BLaER1 treated with 17β-estradiol and CSF1 and Interleukin-3, amounts not matched to agents 10 nM and 100 nM (cell line): ENCODE measurements at regions not wholly inside any gene's neighbourhood (a gene's known extent, or its start where the extent isn't known, plus 50 kb on each side); places are given as distances from the start of the nearest gene placed in this dataset.
A peak's percentile ranks its signal among the peaks of the same experiment; 100 is the strongest.

Experiments used
- H3K27ac ChIP-seq, 11 experiments: shearing (Covaris generic); formaldehyde crosslinking; 2 replicates each; pipeline ENCODE4 v1.8.1; 2022
- H3K27me3 ChIP-seq, 11 experiments: shearing (Covaris generic); formaldehyde crosslinking; 2 replicates each; pipeline ENCODE4 v1.8.1; 2022
- H3K36me3 ChIP-seq, 11 experiments: shearing (Covaris generic); formaldehyde crosslinking; 2 replicates each; pipeline ENCODE4 v1.8.1; 2022
- H3K4me1 ChIP-seq, 10 experiments: shearing (Covaris generic); formaldehyde crosslinking; 2 replicates each; pipeline ENCODE4 v1.8.1; 2022
- H3K4me2 ChIP-seq, 11 experiments: shearing (Covaris generic); formaldehyde crosslinking; 2 replicates each; pipeline ENCODE4 v1.8.1; 2022
- H3K4me3 ChIP-seq, 10 experiments: shearing (Covaris generic); formaldehyde crosslinking; 2 replicates each; pipeline ENCODE4 v1.8.1; 2022
- H3K9ac ChIP-seq, 11 experiments: shearing (Covaris generic); formaldehyde crosslinking; 2 replicates each; pipeline ENCODE4 v1.8.1; 2022
- H3K9me3 ChIP-seq, 11 experiments: shearing (Covaris generic); formaldehyde crosslinking; replicated peaks in 1 of 11; 2 replicates each; pipeline ENCODE4 v1.8.1; 2022
- H4K20me1 ChIP-seq, 11 experiments: shearing (Covaris generic); formaldehyde crosslinking; 2 replicates each; pipeline ENCODE4 v1.8.1; 2022
- Cebpa-rat ChIP-seq, 11 experiments: shearing (Covaris generic); IDR thresholded peaks; 2 replicates each; pipeline ENCODE4 v1.8.1; 2022

DNA sequence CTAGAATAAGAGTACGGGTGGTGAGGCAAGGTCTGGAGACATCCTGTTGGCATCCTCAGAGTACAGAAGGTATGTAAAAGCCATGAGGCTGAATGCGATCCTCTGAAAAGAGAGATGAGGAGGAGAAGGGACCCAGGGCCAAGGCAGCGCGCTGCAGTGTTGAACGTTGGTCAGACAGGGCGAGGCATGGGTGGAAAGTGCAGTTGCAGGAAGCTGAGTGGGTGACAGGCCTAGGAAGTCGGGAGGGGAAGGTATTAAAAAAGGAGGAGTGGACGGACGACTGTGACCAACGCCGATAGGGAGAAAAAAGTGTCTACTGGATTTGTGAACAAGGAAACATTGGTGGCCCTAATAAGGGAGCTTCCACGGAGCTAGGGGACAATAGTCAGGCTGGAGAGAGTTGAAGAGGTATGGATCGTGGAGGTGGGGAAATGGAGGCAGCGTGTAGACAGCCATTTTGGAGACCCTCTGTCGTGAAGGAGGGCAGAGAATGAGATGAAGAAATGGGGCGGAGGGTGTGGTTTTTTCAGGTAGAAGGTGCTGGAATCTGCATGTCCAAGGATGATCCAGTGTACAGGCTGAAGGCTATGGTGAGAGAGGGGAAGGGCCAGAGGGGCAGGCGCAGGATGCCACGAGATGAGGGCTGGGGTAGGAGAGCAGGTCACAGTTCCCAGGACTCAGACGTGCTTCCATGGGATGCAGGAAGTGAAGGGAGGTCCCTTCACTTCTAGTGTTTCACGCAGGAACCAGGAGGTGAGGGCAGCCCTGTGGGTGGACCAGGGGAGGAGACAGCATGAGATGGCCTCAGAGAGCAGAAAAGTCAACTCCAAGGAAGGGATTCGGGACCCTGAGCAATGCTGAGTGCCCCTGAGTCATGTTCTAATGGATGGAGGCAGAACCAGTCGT lies 115.9 kb downstream of the ASB7 start:
- no peak for TF ChIP-seq Cebpa-rat (IDR thresholded peaks at IDR 0.05)
- H3K9me3 ChIP-seq, result no peaks in the 10 kb centered on the region
- H3K27me3 ChIP-seq, result no peaks in the 10 kb centered on the region
- no peak overlapping the region for H3K27ac ChIP-seq
- peaks cover 0 to 31% (median 20%) of the 10 kb centered on the region in 10 experiments; a peak in 15 of 20 replicates for H3K4me1 ChIP-seq
- H3K36me3 ChIP-seq, result no peaks in the 10 kb centered on the region
- H3K4me2 ChIP-seq, result no peak overlapping the region
- H4K20me1 ChIP-seq, result no peaks in the 10 kb centered on the region
- H3K9ac ChIP-seq, result no peak overlapping the region
- H3K4me3 ChIP-seq, result no peak overlapping the region

DNA sequence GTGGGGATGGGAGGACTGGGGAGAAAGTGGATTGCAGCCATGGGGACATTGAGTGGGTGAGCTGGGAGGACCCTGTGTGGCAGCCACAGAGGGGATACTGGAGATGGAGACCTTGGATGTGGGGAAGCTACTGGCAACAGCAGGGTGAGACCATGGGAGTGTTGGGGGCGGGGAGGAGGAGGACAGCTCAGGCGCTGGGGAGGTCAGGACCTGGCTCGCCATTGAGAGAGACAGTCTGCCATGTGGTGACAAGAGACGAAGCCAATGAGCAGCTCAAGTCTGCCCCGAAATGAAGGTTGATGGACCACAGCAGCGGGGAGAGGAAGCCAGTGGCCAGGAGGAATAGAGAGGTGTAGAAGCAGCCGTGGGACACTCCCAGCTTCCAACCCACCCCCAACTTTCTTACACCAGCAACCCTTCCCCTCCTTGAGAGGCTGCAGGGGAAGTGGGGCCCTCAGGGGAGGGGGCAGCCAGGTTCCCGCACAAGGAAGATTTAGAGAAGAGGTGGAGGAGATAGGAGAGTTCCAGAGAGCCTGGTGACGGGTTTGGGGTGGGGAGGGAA lies 118.1 kb downstream of the ASB7 start:
- no peaks in the 10 kb centered on the region for H3K27me3 ChIP-seq
- peaks cover under 1 to 32% (median 21%) of the 10 kb centered on the region in 10 experiments; a peak in 16 of 20 replicates for H3K4me1 ChIP-seq
- TF ChIP-seq Cebpa-rat (IDR thresholded peaks at IDR 0.05), result no peak
- no peaks in the 10 kb centered on the region for H4K20me1 ChIP-seq
- H3K9me3 ChIP-seq, result no peaks in the 10 kb centered on the region
- H3K36me3 ChIP-seq, result no peaks in the 10 kb centered on the region
- H3K4me3 ChIP-seq, result no peak overlapping the region
- peak overlapping the region in 4 of 11 experiments; percentile 4 to 82 (median 76); a peak in 6 of 22 replicates for H3K4me2 ChIP-seq
- H3K27ac ChIP-seq, result peak overlapping the region in 2 of 11 experiments; percentile 75 to 80; a peak in 3 of 22 replicates
- no peak overlapping the region for H3K9ac ChIP-seq

DNA sequence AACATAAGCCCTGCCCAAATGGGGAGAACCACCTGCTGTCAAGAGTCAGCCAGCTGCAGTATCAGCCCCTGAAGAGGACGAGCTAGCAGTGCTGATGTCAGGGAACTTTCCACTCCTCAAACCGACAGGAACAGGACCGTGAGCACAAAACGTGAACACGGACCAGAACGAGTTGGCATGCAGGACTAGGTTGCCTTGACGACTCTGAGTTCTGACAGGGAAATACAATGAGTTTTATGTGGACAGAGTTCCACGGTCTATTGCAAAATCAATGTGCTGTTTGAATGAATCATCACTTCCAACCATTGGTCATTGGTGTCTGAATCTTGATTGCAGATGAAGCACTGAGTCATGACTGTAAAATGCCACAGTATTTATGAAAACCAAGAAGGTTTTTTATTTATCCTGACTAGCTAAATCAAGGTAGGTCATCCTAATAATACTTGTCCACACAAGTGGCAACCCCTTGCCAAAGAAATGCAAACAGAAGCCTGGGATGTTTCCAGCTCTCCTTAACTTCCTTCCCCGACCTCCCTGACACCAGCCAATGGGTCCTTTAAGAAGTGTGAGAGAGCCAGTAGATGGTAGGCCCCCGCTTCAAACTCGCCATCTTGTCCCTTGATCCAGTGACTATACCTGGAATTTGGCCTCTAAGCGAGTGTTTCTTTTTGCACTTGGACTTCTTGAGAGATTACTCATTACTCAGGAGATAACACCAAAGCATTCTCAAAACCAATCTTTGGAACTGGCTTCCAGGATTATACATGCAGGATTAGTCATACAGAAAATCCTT lies 119.6 kb downstream of the ASB7 start:
- H3K36me3 ChIP-seq, result no peaks in the 10 kb centered on the region
- no peak overlapping the region for H3K4me3 ChIP-seq
- H3K4me2 ChIP-seq, result peak overlapping the region in 9 of 11 experiments; percentile 26 to 82 (median 58); a peak in 18 of 22 replicates
- peak in 7 of 11 experiments; percentile 2 to 84 (median 68); a peak in 7 of 22 replicates for TF ChIP-seq Cebpa-rat (IDR thresholded peaks at IDR 0.05)
- H3K4me1 ChIP-seq, result peaks cover 16 to 44% (median 34%) of the 10 kb centered on the region in 10 experiments
- H3K9ac ChIP-seq, result peak overlapping the region in 3 of 11 experiments; percentile 6 to 50 (median 39); a peak in 4 of 22 replicates
- H3K27me3 ChIP-seq, result no peaks in the 10 kb centered on the region
- H4K20me1 ChIP-seq, result no peaks in the 10 kb centered on the region
- peak overlapping the region in 9 of 11 experiments; percentile 16 to 80 (median 50); a peak in 14 of 22 replicates for H3K27ac ChIP-seq
- no peaks in the 10 kb centered on the region for H3K9me3 ChIP-seq

DNA sequence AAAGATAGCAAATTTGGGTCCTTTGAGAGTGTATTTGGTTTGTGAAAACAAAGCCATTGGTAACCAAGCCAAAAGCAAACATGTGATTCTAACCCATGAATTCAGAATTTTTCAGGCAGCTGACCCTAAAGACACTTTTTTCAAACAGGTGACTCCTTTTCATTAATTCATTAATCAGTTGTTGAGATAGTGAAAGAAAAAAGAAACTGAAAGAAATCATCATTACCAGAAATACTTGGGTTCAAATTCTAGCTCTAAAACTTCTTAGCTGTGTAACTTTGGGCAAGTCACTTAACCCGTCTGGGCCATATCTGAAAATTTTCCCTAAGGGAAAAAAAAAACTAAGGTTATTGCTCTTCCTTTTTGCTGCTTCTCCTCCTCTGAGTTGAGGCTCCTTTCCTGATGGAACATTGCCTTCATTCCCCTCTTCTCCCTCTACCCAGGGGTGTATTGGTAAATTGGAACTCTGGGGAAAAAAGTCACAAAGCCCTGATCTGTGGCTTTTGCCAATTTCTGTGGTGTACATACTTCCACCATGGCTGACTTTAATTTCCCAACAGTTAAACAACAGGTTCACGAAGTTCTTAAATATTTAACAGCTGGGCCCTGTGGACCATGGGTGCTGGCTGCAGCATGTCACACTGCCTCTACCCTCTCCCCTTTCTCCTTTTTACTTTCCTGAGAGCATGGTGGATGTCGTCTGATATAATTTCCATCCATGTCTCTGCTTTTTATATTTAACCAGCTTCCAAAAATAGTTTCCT lies 120.3 kb downstream of the ASB7 start:
- Histone ChIP-seq H3K9me3 (no peaks in the 10 kb centered on the region), H3K9ac (no peak overlapping the region), H3K27me3 (no peaks in the 10 kb centered on the region), H4K20me1 (no peaks in the 10 kb centered on the region), H3K36me3 (no peaks in the 10 kb centered on the region), H3K4me3 (no peak overlapping the region), H3K4me1 (peaks cover 23 to 52% (median 42%) of the 10 kb centered on the region in 10 experiments), H3K4me2 (peak overlapping the region in 8 of 11 experiments; percentile 41 to 82 (median 59); a peak in 14 of 22 replicates), H3K27ac (peak overlapping the region in 7 of 11 experiments; percentile 33 to 80 (median 54); a peak in 10 of 22 replicates)
- no peak for TF ChIP-seq Cebpa-rat (IDR thresholded peaks at IDR 0.05)

DNA sequence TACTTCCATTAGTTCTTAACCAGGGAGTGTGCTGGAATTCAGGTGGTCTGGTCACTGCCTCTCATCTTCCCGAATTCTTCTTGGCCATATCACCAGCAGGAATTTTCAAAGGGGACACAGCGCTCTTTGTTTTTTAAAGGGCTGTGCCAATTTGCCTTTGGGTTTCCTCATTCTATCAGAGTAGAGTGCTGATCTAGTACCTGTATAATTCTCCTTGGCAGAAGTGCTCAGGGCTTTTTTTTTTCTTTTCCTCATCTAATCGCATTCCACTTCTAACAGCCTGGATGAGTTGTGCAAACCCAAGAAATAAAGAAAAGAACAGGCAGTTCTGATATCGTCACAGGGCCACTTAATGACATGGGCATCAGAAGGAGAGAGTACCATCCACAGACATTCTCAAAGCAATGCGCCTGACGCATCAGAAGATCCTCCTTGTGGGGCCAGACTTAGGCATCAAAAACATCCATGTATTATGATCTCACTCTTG lies 121.0 kb downstream of the ASB7 start:
- H3K27ac ChIP-seq, result peak overlapping the region in 2 of 11 experiments; percentile 75 to 80; a peak in 1 of 22 replicates
- peak overlapping the region in 2 of 11 experiments; percentile 73 to 82; a peak in 4 of 22 replicates for H3K4me2 ChIP-seq

DNA sequence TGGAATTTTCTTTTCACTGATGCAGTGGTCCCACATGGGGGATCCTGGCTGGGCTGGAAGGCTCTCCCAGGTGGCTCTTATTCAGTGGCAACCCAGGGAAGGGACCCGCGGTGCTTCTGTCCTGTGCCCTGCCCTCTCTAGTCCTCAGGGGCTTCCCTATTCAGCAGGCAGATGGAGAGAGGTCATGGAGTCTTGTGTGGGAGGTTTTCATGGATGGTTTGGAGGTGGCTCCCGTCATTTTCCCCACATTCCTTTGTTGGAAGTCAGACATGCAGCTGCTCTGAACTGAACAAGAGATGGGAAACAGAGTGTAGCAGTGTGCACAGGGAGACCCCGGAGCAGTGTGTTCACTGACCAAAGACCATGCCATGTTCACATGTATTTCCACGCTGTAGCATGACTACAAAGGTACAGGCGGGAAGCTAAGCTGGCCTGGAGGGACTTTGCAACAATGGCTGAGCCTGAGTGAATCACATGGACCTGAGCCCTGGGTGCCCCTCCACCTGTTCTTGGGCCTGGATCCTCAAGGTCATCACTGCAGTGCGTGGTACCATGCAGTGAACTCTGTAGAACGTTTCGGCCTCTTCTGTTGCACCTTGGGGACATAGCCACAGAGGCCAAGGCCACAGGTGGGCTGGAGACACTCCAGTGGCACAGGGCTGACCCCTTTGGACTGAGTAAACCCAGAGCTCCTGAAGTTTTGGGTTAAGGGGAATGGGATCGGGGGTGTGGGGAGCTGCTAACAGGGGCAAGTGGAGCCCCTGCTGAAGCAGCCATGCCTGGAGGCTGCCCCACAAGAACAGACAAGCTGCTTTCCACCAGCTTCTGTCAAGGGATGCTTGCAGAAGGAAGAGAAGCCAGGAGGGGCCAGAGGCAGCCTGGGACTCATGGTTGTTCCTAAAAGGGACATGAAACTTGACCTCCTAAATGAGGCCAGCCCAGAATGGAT lies 123.0 kb downstream of the ASB7 start:
- H3K4me1 ChIP-seq, result peaks cover 43 to 70% (median 54%) of the 10 kb centered on the region in 10 experiments
- no peak for TF ChIP-seq Cebpa-rat (IDR thresholded peaks at IDR 0.05)
- no peak overlapping the region for H3K27ac ChIP-seq
- H3K36me3 ChIP-seq, result no peaks in the 10 kb centered on the region
- 0 out of 22 replicates have a peak, but pooled peaks cover 0 to 5% (median 0%) of the 10 kb centered on the region in 11 experiments for H4K20me1 ChIP-seq
- H3K27me3 ChIP-seq, result no peaks in the 10 kb centered on the region
- no peak overlapping the region for H3K9ac ChIP-seq
- H3K4me3 ChIP-seq, result no peak overlapping the region
- peak overlapping the region in 8 of 11 experiments; percentile 63 to 87 (median 78); a peak in 15 of 22 replicates for H3K4me2 ChIP-seq
- H3K9me3 ChIP-seq, result no peaks in the 10 kb centered on the region

More for the DNA sequence above, 121.0 kb downstream of the ASB7 start:
- Histone ChIP-seq H3K36me3 (no peaks in the 10 kb centered on the region), H4K20me1 (no peaks in the 10 kb centered on the region), H3K9ac (no peak overlapping the region), H3K4me1 (peaks cover 30 to 58% (median 45%) of the 10 kb centered on the region in 10 experiments), H3K27me3 (no peaks in the 10 kb centered on the region), H3K4me3 (no peak overlapping the region), H3K9me3 (no peaks in the 10 kb centered on the region)
- TF ChIP-seq Cebpa-rat (IDR thresholded peaks at IDR 0.05), result no peak

DNA sequence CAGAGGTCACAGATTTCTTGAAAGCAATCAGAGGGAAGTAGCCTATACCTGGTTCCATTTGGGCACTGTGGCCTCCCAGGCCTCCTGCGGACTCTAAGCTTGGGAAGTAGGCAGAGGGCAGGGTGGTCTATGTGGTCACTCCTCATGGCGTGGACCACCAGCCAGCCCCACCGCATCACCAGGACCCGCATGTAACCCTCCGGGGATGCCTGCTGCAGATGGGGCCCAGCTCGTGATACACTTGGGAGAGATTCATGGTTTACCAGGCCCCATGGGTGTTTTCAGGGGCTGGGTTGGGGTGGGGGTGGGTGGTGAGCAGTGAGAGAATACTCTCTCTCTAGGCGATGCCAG lies 123.7 kb downstream of the ASB7 start:
- Histone ChIP-seq H3K27ac (no peak overlapping the region), H3K4me2 (peak overlapping the region in 9 of 11 experiments; percentile 63 to 87 (median 78); a peak in 17 of 22 replicates), H3K4me3 (no peak overlapping the region), H3K27me3 (no peaks in the 10 kb centered on the region), H3K4me1 (peaks cover 43 to 64% (median 54%) of the 10 kb centered on the region in 10 experiments), H3K9me3 (no peaks in the 10 kb centered on the region), H3K36me3 (no peaks in the 10 kb centered on the region), H3K9ac (no peak overlapping the region), H4K20me1 (0 out of 22 replicates have a peak, but pooled peaks cover 0 to 5% (median 0%) of the 10 kb centered on the region in 11 experiments)
- TF ChIP-seq Cebpa-rat (IDR thresholded peaks at IDR 0.05), result no peak
